SK-N-MC (cell line): ENCODE measurements at regions not wholly inside any gene's neighbourhood (a gene's known extent, or its start where the extent isn't known, plus 50 kb on each side); places are given as distances from the start of the nearest gene placed in this dataset.

Experiments used
- EZH2 ChIP-seq: fragments of 200-600 bp; sonication (generic); IDR thresholded peaks from one replicate; pipeline ENCODE4 v1.6.1; 2017; ENCODE audit warnings: antibody characterized with exemption
- POLR2AphosphoS5 ChIP-seq: IDR thresholded peaks from 2 replicates; pipeline ENCODE4 v1.6.1; 2012; ENCODE audit warnings: mild to moderate bottlenecking, low read depth, low read length, borderline replicate concordance

DNA sequence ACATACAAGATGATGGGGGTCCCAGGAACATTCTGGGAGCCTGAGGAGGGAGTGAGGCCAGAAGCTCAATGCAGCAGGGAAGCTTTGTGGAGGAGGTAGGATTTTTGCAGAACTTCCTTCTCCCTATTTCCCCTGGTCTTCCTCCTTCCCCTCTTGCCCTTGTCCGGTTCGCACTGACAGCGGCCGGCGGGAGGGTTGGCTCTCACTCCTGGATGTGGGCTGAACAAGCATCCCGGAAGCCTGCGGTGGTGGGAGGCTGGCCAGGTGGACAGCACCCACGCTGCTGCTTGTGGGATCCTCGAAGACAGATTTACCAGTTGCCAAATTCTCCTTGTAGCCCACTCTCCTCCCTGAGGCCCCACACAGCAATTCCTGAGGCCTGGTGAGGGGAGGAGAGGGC is 112.2 kb downstream of the KCNA5 start:
- TF ChIP-seq POLR2AphosphoS5 (no peak), EZH2 (no peak)
